Sigmoid colon (tissue), 4 donors: ENCODE measurements at regions not wholly inside any gene's neighbourhood (a gene's known extent, or its start where the extent isn't known, plus 50 kb on each side); places are given as distances from the start of the nearest gene placed in this dataset.

Source experiments
- CTCF ChIP-seq, 4 experiments: fragments of 450-650 bp in 3 of 4; fragments of 200-600 bp in 1 of 4; IDR thresholded peaks; one replicate each; pipeline ENCODE4 v1.5.1; 2016 to 2019; ENCODE audit warnings: antibody characterized with exemption in 4 of 4, mild to moderate bottlenecking in 3 of 4, moderate library complexity in 2 of 4
- EP300 ChIP-seq, 4 donors: sonication (generic); formaldehyde crosslinking; IDR thresholded peaks; one replicate each; pipeline ENCODE4 v1.6.1; 2017; ENCODE audit warnings: antibody characterized with exemption in 4 of 4
- POLR2A ChIP-seq, 2 donors: fragments of 450-650 bp; IDR thresholded peaks; one replicate each; pipeline ENCODE4 v1.6.1; 2016; ENCODE audit warnings: antibody characterized with exemption in 2 of 2, mild to moderate bottlenecking in 2 of 2, moderate library complexity in 2 of 2
- POLR2AphosphoS5 ChIP-seq, 4 donors: sonication (generic); formaldehyde crosslinking; IDR thresholded peaks; one replicate each; pipeline ENCODE4 v1.6.1; 2017; ENCODE audit warnings: antibody characterized with exemption in 4 of 4

- TF ChIP-seq CTCF (IDR thresholded peaks at IDR 0.05) (no peak), POLR2A (IDR thresholded peaks at IDR 0.05) (no peak), EP300 (IDR thresholded peaks at IDR 0.05) (no peak), POLR2AphosphoS5 (IDR thresholded peaks at IDR 0.05) (no peak)
Observed at GRCh38 chr3:81998907-81999306, 237.5 kb upstream of the GBE1 start.
